DND-41 (cell line): ENCODE measurements at regions not wholly inside any gene's neighbourhood (a gene's known extent, or its start where the extent isn't known, plus 50 kb on each side); places are given as distances from the start of the nearest gene placed in this dataset.

Source experiments
- ATAC-seq: fragments of 200-7000 bp; cut with Tn5 transposase; 3 replicates; pipeline ENCODE4 v1.9.1; 2021; ENCODE audit warnings: low read depth; ENCODE audit not compliant: insufficient read depth
- DNase-seq: peaks from one replicate; pipeline ENCODE4 v3.0.0-alpha.2; 2020
- H2AFZ ChIP-seq: 2 replicates; pipeline ENCODE4 v1.6.0; 2012; ENCODE audit warnings: low read depth, low read length
- H3K27ac ChIP-seq: 2 replicates; pipeline ENCODE4 v1.5.1; 2012; ENCODE audit warnings: low read length, inconsistent platforms
- H3K27me3 ChIP-seq: fragments of 200-600 bp; sonication (generic); 2 replicates; pipeline ENCODE4 v1.6.0; 2012; ENCODE audit warnings: low read length, mild to moderate bottlenecking, inconsistent platforms; ENCODE audit not compliant: insufficient read depth, poor library complexity
- H3K36me3 ChIP-seq: 2 replicates; pipeline ENCODE4 v1.5.1; 2012; ENCODE audit warnings: low read length, inconsistent platforms; ENCODE audit not compliant: insufficient read depth
- H3K4me1 ChIP-seq: 2 replicates; pipeline ENCODE4 v1.5.1; 2012; ENCODE audit warnings: mild to moderate bottlenecking, low read length; ENCODE audit not compliant: insufficient read depth
- H3K4me2 ChIP-seq: 2 replicates; pipeline ENCODE4 v1.6.0; 2012; ENCODE audit warnings: mild to moderate bottlenecking, moderate library complexity, low read length, inconsistent platforms; ENCODE audit not compliant: insufficient read depth
- H3K4me3 ChIP-seq, 2 experiments: fragments of 200-600 bp in 1 of 2; shearing (Covaris generic) in 1 of 2; 2 replicates each; pipeline ENCODE4 v1.5.1; 2012 to 2016; ENCODE audit warnings: inconsistent platforms in 2 of 2, low read length in 2 of 2, mild to moderate bottlenecking in 2 of 2, low read depth in 1 of 2, moderate library complexity in 1 of 2
- H3K79me2 ChIP-seq: 2 replicates; pipeline ENCODE4 v1.6.0; 2012; ENCODE audit warnings: low read length, inconsistent platforms; ENCODE audit not compliant: insufficient read depth
- H3K9ac ChIP-seq: 2 replicates; pipeline ENCODE4 v1.6.0; 2012; ENCODE audit warnings: low read depth, mild to moderate bottlenecking, inconsistent platforms, low read length, moderate library complexity
- H3K9me3 ChIP-seq: 2 replicates; pipeline ENCODE4 v1.5.1; 2012; ENCODE audit warnings: low read length, moderate library complexity, mild to moderate bottlenecking, inconsistent platforms; ENCODE audit not compliant: insufficient read depth, severe bottlenecking
- H4K20me1 ChIP-seq: 2 replicates; pipeline ENCODE4 v1.6.0; 2012; ENCODE audit warnings: low read length; ENCODE audit not compliant: insufficient read depth
- EZH2 ChIP-seq: IDR thresholded peaks from 3 replicates; pipeline ENCODE4 v1.6.1; 2012; ENCODE audit warnings: borderline replicate concordance, low read depth, mild to moderate bottlenecking, moderate library complexity, low read length, inconsistent platforms; ENCODE audit not compliant: severe bottlenecking
- TF ChIP-seq, protein P1 (sequence below): IDR thresholded peaks from 2 replicates; pipeline ENCODE4 v1.5.1; 2012; ENCODE audit warnings: borderline replicate concordance, low read length, moderate library complexity, mild to moderate bottlenecking; ENCODE audit not compliant: poor library complexity, severe bottlenecking; ENCODE audit errors: extremely low read depth

DNA sequence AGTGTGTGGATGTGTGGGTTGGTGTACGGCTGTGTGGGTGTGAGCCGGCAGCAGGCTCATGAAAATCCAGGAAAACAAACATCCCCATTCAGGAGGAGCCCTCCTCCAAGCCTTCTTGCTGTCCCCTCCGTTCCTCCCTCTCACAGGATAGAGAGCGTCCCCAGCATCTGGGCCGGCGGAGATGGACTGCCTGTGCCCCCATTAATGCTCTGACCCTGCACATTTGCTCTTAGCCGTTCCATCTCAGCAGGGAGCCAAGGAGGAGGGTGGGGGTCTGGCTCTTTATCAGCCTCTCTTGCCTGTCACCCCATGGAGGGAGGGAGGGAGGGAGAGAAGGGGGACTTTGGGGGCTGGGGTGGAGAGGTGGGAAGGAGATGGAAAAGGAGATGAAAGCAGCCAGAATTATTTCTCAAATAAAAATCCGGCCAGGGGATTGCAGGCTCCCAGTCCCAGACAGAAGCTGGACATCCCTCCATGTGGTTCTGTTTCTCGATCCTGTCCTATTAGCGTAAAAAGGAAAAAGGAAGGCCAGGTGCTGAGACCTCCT lies 240.0 kb upstream of the ZFHX3 start:
- no peaks in the 10 kb centered on the region for H3K36me3 ChIP-seq
- H2AFZ ChIP-seq: no peak overlapping the region
- H3K79me2 ChIP-seq: no peaks in the 10 kb centered on the region
- H3K4me1 ChIP-seq: no peaks in the 10 kb centered on the region
- H3K9me3 ChIP-seq: no peaks in the 10 kb centered on the region
- ATAC-seq (no peak), DNase-seq (no peak)
- no peaks in the 10 kb centered on the region for H4K20me1 ChIP-seq
- TF ChIP-seq, protein P1, sequence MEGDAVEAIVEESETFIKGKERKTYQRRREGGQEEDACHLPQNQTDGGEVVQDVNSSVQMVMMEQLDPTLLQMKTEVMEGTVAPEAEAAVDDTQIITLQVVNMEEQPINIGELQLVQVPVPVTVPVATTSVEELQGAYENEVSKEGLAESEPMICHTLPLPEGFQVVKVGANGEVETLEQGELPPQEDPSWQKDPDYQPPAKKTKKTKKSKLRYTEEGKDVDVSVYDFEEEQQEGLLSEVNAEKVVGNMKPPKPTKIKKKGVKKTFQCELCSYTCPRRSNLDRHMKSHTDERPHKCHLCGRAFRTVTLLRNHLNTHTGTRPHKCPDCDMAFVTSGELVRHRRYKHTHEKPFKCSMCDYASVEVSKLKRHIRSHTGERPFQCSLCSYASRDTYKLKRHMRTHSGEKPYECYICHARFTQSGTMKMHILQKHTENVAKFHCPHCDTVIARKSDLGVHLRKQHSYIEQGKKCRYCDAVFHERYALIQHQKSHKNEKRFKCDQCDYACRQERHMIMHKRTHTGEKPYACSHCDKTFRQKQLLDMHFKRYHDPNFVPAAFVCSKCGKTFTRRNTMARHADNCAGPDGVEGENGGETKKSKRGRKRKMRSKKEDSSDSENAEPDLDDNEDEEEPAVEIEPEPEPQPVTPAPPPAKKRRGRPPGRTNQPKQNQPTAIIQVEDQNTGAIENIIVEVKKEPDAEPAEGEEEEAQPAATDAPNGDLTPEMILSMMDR: no peak
- no peak for TF ChIP-seq EZH2
- H3K27me3 ChIP-seq: peaks cover 6% of the 10 kb centered on the region
- H3K27ac ChIP-seq: no peak overlapping the region
- no peak overlapping the region for H3K9ac ChIP-seq
- no peak overlapping the region for H3K4me3 ChIP-seq
- H3K4me2 ChIP-seq: no peak overlapping the region

DNA sequence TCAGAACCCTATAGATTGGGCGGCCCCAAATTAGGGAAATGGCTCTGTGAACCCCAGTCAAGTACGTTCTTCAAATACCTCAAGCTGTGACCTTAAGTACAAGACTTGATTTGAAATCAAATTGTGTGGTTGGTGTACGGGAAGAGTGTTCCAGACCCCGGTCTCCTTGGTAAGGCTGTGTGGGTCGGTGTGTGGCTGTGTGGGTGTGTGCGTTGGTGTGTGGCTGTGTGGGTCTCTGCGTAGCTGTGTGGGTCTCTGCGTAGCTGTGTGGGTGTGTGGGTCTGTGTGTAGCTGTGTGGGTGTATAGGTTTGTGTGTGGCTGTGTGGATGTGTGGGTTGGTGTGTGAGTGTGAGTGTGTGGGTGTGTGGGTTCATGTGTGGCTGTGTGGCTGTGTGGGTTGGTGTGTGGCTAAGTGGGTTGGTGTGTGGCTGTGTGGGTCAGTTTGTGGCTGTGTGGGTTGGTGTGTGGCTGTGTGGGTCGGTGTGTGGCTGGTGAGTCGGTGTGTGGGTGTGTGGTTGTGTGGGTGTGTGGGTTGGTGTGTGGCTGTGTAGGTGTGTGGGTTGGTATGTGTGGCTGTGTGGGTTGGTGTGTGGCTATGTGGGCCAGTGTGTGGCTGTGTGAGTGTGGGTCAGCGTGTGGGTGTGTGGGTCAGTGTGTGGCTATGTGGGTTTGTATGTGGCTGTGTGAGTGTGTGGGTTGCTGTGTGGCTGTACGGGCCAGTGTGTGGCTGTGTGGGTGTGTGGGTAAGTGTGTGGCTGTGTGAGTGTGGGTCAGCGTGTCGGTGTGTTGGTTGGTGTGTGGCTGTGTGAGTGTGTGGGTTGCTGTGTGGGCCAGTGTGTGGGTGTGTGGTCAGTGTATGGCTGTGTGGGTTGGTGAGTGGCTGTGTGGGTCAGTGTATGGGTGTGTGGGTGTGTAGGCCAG lies 238.7 kb upstream of the ZFHX3 start:
- no peaks in the 10 kb centered on the region for H4K20me1 ChIP-seq

DNA sequence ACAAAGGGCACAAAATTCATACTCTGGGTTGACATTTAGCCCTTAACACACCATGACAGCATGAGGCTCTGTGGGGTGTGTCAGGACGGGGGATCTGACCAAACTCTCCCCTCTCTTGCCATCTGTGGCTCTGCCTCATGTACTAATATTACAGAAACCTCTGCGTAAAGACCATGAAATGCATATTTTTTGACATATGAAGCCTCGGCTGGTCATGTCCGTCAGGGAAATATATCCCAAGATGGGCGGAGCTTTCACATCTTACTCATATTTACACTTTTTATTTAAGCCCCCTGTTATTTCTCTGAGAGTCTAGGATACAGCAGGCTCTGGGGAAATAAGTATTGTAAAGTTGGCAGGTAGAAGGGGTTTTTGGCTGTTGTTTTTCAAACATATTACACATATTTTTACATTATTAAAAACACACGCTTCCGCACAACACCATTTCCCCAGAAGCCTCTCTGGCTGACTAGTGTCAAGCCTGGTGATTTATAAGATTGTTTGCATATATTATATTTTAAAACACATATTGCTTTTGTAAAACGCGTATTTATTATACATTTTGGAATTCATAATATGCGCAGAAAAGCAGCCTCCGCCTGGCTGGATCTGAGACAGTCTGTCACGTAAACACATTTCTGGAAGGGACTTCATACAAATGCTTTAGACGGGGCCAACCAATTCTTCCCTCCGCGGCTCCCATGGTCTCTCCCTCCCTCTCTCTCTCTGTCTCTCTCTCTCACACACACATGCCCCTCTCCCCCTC lies 237.7 kb upstream of the ZFHX3 start:
- Histone ChIP-seq H4K20me1 (no peaks in the 10 kb centered on the region), H3K4me1 (no peaks in the 10 kb centered on the region), H3K36me3 (no peaks in the 10 kb centered on the region), H3K27me3 (peaks cover 6% of the 10 kb centered on the region), H3K4me3 (no peak overlapping the region), H3K79me2 (no peaks in the 10 kb centered on the region), H2AFZ (no peak overlapping the region), H3K9me3 (no peaks in the 10 kb centered on the region), H3K9ac (no peak overlapping the region), H3K27ac (no peak overlapping the region), H3K4me2 (no peak overlapping the region)
- TF ChIP-seq EZH2: no peak
- TF ChIP-seq, protein P1: no peak
- DNase-seq (no peak), ATAC-seq (no peak)

More for the DNA sequence above, 238.7 kb upstream of the ZFHX3 start:
- Histone ChIP-seq H2AFZ (no peak overlapping the region), H3K36me3 (no peaks in the 10 kb centered on the region), H3K4me3 (no peak overlapping the region), H3K27me3 (peaks cover 6% of the 10 kb centered on the region), H3K4me1 (no peaks in the 10 kb centered on the region), H3K9me3 (no peaks in the 10 kb centered on the region), H3K79me2 (no peaks in the 10 kb centered on the region), H3K4me2 (no peak overlapping the region), H3K9ac (no peak overlapping the region), H3K27ac (no peak overlapping the region)
- DNase-seq: no peak
- TF ChIP-seq, protein P1: no peak
- no peak for ATAC-seq
